ENCODE measurements at regions not wholly inside any gene's neighbourhood (a gene's known extent, or its start where the extent isn't known, plus 50 kb on each side); places are given as distances from the start of the nearest gene placed in this dataset.

DNA sequence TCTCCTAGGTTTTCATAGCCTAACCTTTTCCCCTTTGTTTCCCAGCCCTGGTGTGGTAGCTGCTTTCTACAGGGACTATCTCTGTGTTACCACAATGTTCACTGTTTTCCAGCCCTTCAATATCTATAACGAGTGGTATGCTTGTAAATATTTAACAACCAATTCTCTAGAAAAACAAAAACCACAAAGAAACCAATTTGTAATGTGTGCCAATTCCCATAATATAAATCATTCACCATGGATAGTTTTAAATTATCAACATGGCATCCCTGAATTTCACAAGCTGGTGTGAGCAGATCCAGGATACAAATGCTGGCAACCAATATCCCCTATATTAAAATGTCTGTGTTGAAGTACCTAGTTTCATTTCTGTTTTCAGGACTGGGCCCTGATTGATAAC lies 200.7 kb upstream of the FOXN2 start:
- H3K4me3 Mint-ChIP-seq = peak overlapping the region in 1 of 3 donors; percentile 6
- H3K36me3 Mint-ChIP-seq = no peaks in the 10 kb centered on the region
- CTCF ChIA-PET = interaction anchor here (0.5 to 1.2 kb wide), 3 partner anchors 10 to 309 kb away, joined by 3 to 4 read pairs (median 3); no protein-coding TSS in a partner anchor
- no peak overlapping the region for H3K27ac ChIP-seq (ENCODE audit: low read length)
- peak overlapping the region; percentile 36 to 88 for H3K27ac Mint-ChIP-seq
- no peaks in the 10 kb centered on the region for H3K36me3 ChIP-seq (ENCODE audit: control insufficient read depth in 2 of 2, extremely low read depth in 1 of 2, insufficient read depth in 1 of 2, low read length in 1 of 2)
- H3K9me3 Mint-ChIP-seq = no peaks in the 10 kb centered on the region
- peaks cover 0 to 13% of the 10 kb centered on the region in 2 experiments for H3K4me1 ChIP-seq (ENCODE audit: control insufficient read depth in 1 of 2, extremely low read depth in 1 of 2, insufficient read depth in 2 of 2, low read length in 2 of 2)
- no peaks in the 10 kb centered on the region for H3K9me3 ChIP-seq
- POLR2A ChIA-PET = no interaction called here
- no peak for DNase-seq
- no peak overlapping the region for H3K4me3 ChIP-seq (ENCODE audit: control insufficient read depth in 1 of 2, extremely low read depth in 1 of 2, low read length in 1 of 2)
- H3K27me3 ChIP-seq (replicated peaks in 1 of 2; ENCODE audit: control insufficient read depth in 2 of 2, extremely low read depth in 1 of 2, insufficient read depth in 2 of 2, low read length in 1 of 2) = no peaks in the 10 kb centered on the region
- no peaks in the 10 kb centered on the region for H3K27me3 Mint-ChIP-seq
- ATAC-seq (replicated peaks in 1 of 4) = no peak
- no CpG with 5 or more reads among the region's 1 CpG for WGBS (ENCODE audit: insufficient coverage)
- H3K4me1 Mint-ChIP-seq = peaks cover 17 to 29% (median 28%) of the 10 kb centered on the region in 3 donors

DNA sequence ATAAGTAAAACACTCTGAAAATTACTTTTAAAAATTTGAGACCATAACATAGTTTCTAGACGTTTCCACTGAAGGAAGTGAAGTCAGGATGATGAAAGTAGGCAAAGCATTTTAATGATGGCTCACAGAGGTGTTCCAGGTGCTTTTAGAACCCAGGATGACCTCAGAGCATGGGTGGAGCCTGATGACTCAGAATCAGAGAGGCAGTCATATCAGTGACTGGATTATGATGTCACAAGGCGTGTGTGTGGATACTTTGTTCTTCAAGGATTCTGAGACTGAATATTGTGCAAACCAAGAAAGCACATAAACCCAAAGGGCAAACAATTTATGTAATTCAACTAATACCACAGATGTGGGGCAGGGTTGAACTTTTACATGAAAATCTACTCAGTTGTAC lies 200.2 kb upstream of the FOXN2 start:
- peak in 1 of 4 experiments; percentile 47 for ATAC-seq (replicated peaks in 1 of 4)

DNA sequence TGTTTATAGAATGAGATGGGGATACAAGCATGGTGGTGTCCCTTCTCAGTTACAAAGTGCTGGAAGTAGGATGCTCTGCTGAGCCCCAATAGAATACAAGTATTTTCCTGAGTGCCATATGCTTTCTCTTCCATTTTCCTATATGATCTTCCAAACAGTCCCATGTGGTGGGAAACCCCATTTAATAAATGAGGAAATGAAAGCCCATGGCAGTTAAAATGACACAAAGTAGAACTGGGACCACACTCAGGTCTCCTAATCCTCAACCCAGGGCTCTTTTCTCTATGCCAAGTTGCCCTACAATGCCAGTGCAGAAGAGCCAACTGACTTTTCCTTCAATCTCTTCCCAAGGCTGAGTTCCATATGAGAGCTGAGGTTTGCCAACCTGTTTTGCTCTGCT lies 198.0 kb upstream of the FOXN2 start:
- CTCF ChIA-PET = no interaction called here
- no peak overlapping the region for H3K4me3 Mint-ChIP-seq
- no peak for ATAC-seq (replicated peaks in 1 of 4)

More for the DNA sequence above, 200.2 kb upstream of the FOXN2 start:
- CTCF ChIA-PET = interaction anchor here in 1 of 2 donors (0.5 to 1.2 kb wide), 2 partner anchors 9 to 308 kb away, joined by 3 to 4 read pairs; no protein-coding TSS in a partner anchor
- H3K27me3 Mint-ChIP-seq = no peaks in the 10 kb centered on the region
- no peaks in the 10 kb centered on the region for H3K36me3 Mint-ChIP-seq
- H3K27me3 ChIP-seq (replicated peaks in 1 of 2; ENCODE audit: control insufficient read depth in 2 of 2, extremely low read depth in 1 of 2, insufficient read depth in 2 of 2, low read length in 1 of 2) = no peaks in the 10 kb centered on the region
- POLR2A ChIA-PET = no interaction called here
- no peak overlapping the region for H3K4me3 ChIP-seq (ENCODE audit: control insufficient read depth in 1 of 2, extremely low read depth in 1 of 2, low read length in 1 of 2)
- H3K27ac Mint-ChIP-seq = peak overlapping the region; percentile 36 to 88
- H3K9me3 Mint-ChIP-seq = no peaks in the 10 kb centered on the region
- no peak overlapping the region for H3K4me3 Mint-ChIP-seq
- peaks cover 0 to 13% of the 10 kb centered on the region in 2 experiments for H3K4me1 ChIP-seq (ENCODE audit: control insufficient read depth in 1 of 2, extremely low read depth in 1 of 2, insufficient read depth in 2 of 2, low read length in 2 of 2)
- H3K36me3 ChIP-seq (ENCODE audit: control insufficient read depth in 2 of 2, extremely low read depth in 1 of 2, insufficient read depth in 1 of 2, low read length in 1 of 2) = no peaks in the 10 kb centered on the region
- no peaks in the 10 kb centered on the region for H3K9me3 ChIP-seq
- H3K4me1 Mint-ChIP-seq = peaks cover 17 to 29% (median 28%) of the 10 kb centered on the region in 3 donors
- H3K27ac ChIP-seq (ENCODE audit: low read length) = no peak overlapping the region
- DNase-seq = peak in 8 of 35 experiments; percentile 7 to 40 (median 19)
- WGBS (ENCODE audit: insufficient coverage) = 63% methylated on average over 1 of the region's 2 CpGs

DNA sequence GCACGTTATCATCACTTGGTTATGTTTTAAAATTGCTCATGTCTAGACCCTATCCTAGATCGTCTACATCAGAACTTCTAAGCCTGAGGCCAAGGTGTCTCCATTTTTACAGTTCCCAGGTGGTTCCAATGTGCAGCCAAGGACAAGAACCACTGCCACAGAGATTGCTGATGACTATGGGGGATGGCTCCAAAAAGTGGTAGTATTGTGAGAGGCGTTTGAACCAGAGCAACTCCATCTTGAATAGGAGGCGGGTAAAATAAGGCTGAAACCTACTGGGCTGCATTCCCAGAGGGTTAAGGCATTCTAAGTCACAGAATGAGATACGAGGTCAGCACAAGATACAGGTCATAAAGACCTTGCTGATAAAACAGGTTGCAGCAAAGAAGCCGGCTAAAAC lies 195.6 kb upstream of the FOXN2 start:
- POLR2A ChIA-PET = no interaction called here
- H3K27me3 Mint-ChIP-seq = no peaks in the 10 kb centered on the region
- no peaks in the 10 kb centered on the region for H3K27me3 ChIP-seq (replicated peaks in 1 of 2; ENCODE audit: control insufficient read depth in 2 of 2, extremely low read depth in 1 of 2, insufficient read depth in 2 of 2, low read length in 1 of 2)
- peaks cover 6 to 16% (median 8%) of the 10 kb centered on the region in 3 donors for H3K4me1 Mint-ChIP-seq
- CTCF ChIA-PET = interaction anchor here in 1 of 2 donors (0.8 kb wide), 1 partner anchor 259 kb away, joined by 4 read pairs; no protein-coding TSS in a partner anchor
- no peaks in the 10 kb centered on the region for H3K9me3 ChIP-seq
- ATAC-seq (replicated peaks in 1 of 4) (no peak), DNase-seq (no peak)
- no peak overlapping the region for H3K27ac ChIP-seq (ENCODE audit: low read length)
- H3K27ac Mint-ChIP-seq = no peak overlapping the region
- H3K9me3 Mint-ChIP-seq = no peaks in the 10 kb centered on the region
- H3K4me1 ChIP-seq (ENCODE audit: control insufficient read depth in 1 of 2, extremely low read depth in 1 of 2, insufficient read depth in 2 of 2, low read length in 2 of 2) = no peaks in the 10 kb centered on the region
- H3K36me3 Mint-ChIP-seq = no peaks in the 10 kb centered on the region
- H3K4me3 ChIP-seq (ENCODE audit: control insufficient read depth in 1 of 2, extremely low read depth in 1 of 2, low read length in 1 of 2) = no peak overlapping the region
- WGBS (ENCODE audit: insufficient coverage) = 89% methylated on average over 3 of the region's 6 CpGs
- H3K36me3 ChIP-seq (ENCODE audit: control insufficient read depth in 2 of 2, extremely low read depth in 1 of 2, insufficient read depth in 1 of 2, low read length in 1 of 2) = no peaks in the 10 kb centered on the region
- H3K4me3 Mint-ChIP-seq = no peak overlapping the region

More for the DNA sequence above, 198.0 kb upstream of the FOXN2 start:
- no peaks in the 10 kb centered on the region for H3K36me3 Mint-ChIP-seq
- peaks cover 11 to 23% (median 22%) of the 10 kb centered on the region in 3 donors for H3K4me1 Mint-ChIP-seq
- no peak overlapping the region for H3K27ac Mint-ChIP-seq
- no peak for DNase-seq
- Histone ChIP-seq H3K27me3 (replicated peaks in 1 of 2; ENCODE audit: control insufficient read depth in 2 of 2, extremely low read depth in 1 of 2, insufficient read depth in 2 of 2, low read length in 1 of 2) (no peaks in the 10 kb centered on the region), H3K9me3 (no peaks in the 10 kb centered on the region), H3K4me1 (ENCODE audit: control insufficient read depth in 1 of 2, extremely low read depth in 1 of 2, insufficient read depth in 2 of 2, low read length in 2 of 2) (peaks cover 0 to 6% of the 10 kb centered on the region in 2 experiments), H3K4me3 (ENCODE audit: control insufficient read depth in 1 of 2, extremely low read depth in 1 of 2, low read length in 1 of 2) (no peak overlapping the region), H3K27ac (ENCODE audit: low read length) (no peak overlapping the region), H3K36me3 (ENCODE audit: control insufficient read depth in 2 of 2, extremely low read depth in 1 of 2, insufficient read depth in 1 of 2, low read length in 1 of 2) (no peaks in the 10 kb centered on the region)
- H3K27me3 Mint-ChIP-seq = no peaks in the 10 kb centered on the region
- POLR2A ChIA-PET = no interaction called here
- H3K9me3 Mint-ChIP-seq = no peaks in the 10 kb centered on the region

DNA sequence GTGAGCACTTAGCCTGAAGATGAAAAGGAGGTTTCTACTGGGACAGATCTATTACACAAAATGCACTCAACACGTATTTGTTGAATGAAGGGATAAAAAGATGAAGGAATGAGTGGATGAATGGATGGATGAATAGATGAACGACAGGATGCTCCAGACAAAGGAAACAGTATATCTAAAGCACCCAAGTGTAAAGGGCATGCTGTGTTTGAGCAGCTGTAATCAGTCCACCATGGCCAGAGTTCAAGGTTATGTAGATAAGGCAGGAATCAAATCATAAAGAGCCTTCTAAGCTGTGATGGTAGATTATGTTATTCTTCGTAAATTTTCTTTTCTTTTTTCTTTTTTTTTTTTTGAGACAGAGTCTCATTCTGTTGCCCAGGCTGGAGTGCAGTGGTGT lies 194.4 kb upstream of the FOXN2 start:
- H3K9me3 Mint-ChIP-seq = no peaks in the 10 kb centered on the region
- Histone ChIP-seq H3K9me3 (no peaks in the 10 kb centered on the region), H3K36me3 (ENCODE audit: control insufficient read depth in 2 of 2, extremely low read depth in 1 of 2, insufficient read depth in 1 of 2, low read length in 1 of 2) (no peaks in the 10 kb centered on the region), H3K4me3 (ENCODE audit: control insufficient read depth in 1 of 2, extremely low read depth in 1 of 2, low read length in 1 of 2) (no peak overlapping the region), H3K4me1 (ENCODE audit: control insufficient read depth in 1 of 2, extremely low read depth in 1 of 2, insufficient read depth in 2 of 2, low read length in 2 of 2) (no peaks in the 10 kb centered on the region), H3K27ac (ENCODE audit: low read length) (no peak overlapping the region), H3K27me3 (replicated peaks in 1 of 2; ENCODE audit: control insufficient read depth in 2 of 2, extremely low read depth in 1 of 2, insufficient read depth in 2 of 2, low read length in 1 of 2) (no peaks in the 10 kb centered on the region)
- no peak overlapping the region for H3K27ac Mint-ChIP-seq
- no CpG with 5 or more reads among the region's 3 CpGs for WGBS (ENCODE audit: insufficient coverage)
- H3K27me3 Mint-ChIP-seq = no peaks in the 10 kb centered on the region
- H3K36me3 Mint-ChIP-seq = no peaks in the 10 kb centered on the region
- H3K4me1 Mint-ChIP-seq = peaks cover 0 to 8% (median 5%) of the 10 kb centered on the region in 3 donors
- DNase-seq (no peak), ATAC-seq (replicated peaks in 1 of 4) (no peak)
- ChIA-PET POLR2A (no interaction called here), CTCF (no interaction called here)
- no peak overlapping the region for H3K4me3 Mint-ChIP-seq

DNA sequence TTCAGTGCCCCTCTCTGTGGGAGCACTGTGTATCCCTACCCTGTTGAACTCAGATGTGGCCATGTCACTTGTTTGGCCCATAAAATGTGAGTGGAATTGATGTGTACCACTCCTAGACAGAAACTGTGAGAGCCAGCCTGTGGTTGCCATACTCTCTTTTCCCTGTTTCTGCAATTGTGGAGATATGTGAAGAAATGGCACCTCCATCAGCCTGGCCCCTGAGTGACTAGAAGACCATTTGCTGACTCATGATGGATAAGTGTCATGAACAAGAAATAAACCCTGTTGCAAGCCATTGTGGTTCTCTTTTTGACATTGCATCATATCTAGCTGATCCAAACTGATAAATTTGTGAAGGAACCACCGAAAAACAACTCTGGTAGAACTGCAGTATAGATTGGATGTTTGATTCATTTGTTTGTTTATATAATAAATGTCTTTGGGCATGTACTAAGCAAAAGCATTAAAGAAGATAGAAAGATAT lies 193.7 kb upstream of the FOXN2 start:
- Histone ChIP-seq H3K27me3 (replicated peaks in 1 of 2; ENCODE audit: control insufficient read depth in 2 of 2, extremely low read depth in 1 of 2, insufficient read depth in 2 of 2, low read length in 1 of 2) (no peaks in the 10 kb centered on the region), H3K4me3 (ENCODE audit: control insufficient read depth in 1 of 2, extremely low read depth in 1 of 2, low read length in 1 of 2) (no peak overlapping the region), H3K36me3 (ENCODE audit: control insufficient read depth in 2 of 2, extremely low read depth in 1 of 2, insufficient read depth in 1 of 2, low read length in 1 of 2) (no peaks in the 10 kb centered on the region), H3K9me3 (no peaks in the 10 kb centered on the region), H3K27ac (ENCODE audit: low read length) (no peak overlapping the region), H3K4me1 (ENCODE audit: control insufficient read depth in 1 of 2, extremely low read depth in 1 of 2, insufficient read depth in 2 of 2, low read length in 2 of 2) (no peaks in the 10 kb centered on the region)
- no peak overlapping the region for H3K4me3 Mint-ChIP-seq
- 60% methylated on average over 1 of the region's 1 CpG for WGBS (ENCODE audit: insufficient coverage)
- no peak for DNase-seq
- no peak for ATAC-seq (replicated peaks in 1 of 4)
- no peak overlapping the region for H3K27ac Mint-ChIP-seq
- CTCF ChIA-PET = no interaction called here
- H3K27me3 Mint-ChIP-seq = no peaks in the 10 kb centered on the region
- POLR2A ChIA-PET = interaction anchor here in 1 of 2 donors (0.6 kb wide), 1 partner anchor 331 kb away, joined by 3 read pairs; no protein-coding TSS in a partner anchor
- H3K9me3 Mint-ChIP-seq = no peaks in the 10 kb centered on the region
- no peaks in the 10 kb centered on the region for H3K36me3 Mint-ChIP-seq
- H3K4me1 Mint-ChIP-seq = peaks cover 0 to 8% (median 5%) of the 10 kb centered on the region in 3 donors

Measured in T-cell (primary cell).